ENCODE measurements at regions not wholly inside any gene's neighbourhood (a gene's known extent, or its start where the extent isn't known, plus 50 kb on each side); places are given as distances from the start of the nearest gene placed in this dataset.

GRCh38 chr6:121582262-121582661 is 146.8 kb downstream of the GJA1 start:
- H3K27me3 ChIP-seq, result no peaks in the 10 kb centered on the region
- H3K36me3 ChIP-seq, result no peaks in the 10 kb centered on the region
- DNase-seq (no peak), ATAC-seq (no peak)
- H3K9me3 ChIP-seq, result no peaks in the 10 kb centered on the region
- no peak overlapping the region for H3K4me3 ChIP-seq
- H3K4me1 ChIP-seq, result no peaks in the 10 kb centered on the region
- TF ChIP-seq CTCF (IDR thresholded peaks at IDR 0.05), result no peak
- intact Hi-C loops (cut with DNase I), result no loop called here
- no peak overlapping the region for H3K27ac ChIP-seq

- DNase-seq (no peak), ATAC-seq (peak; percentile 38)
- Histone ChIP-seq H3K4me3 (no peak overlapping the region), H3K27ac (peak overlapping the region in 1 of 2 donors; percentile 63), H3K9me3 (no peaks in the 10 kb centered on the region), H3K36me3 (no peaks in the 10 kb centered on the region), H3K27me3 (no peaks in the 10 kb centered on the region), H3K4me1 (no peaks in the 10 kb centered on the region)
- intact Hi-C loops (cut with DNase I), result no loop called here
- TF ChIP-seq CTCF (IDR thresholded peaks at IDR 0.05), result no peak
Measured at GRCh38 chr6:121584586-121585369, 149.3 kb downstream of the GJA1 start.

GRCh38 chr6:121590438-121590837 is 155.0 kb downstream of the GJA1 start:
- Histone ChIP-seq H3K36me3 (no peaks in the 10 kb centered on the region), H3K9me3 (no peaks in the 10 kb centered on the region), H3K27ac (no peak overlapping the region), H3K4me1 (no peaks in the 10 kb centered on the region), H3K27me3 (no peaks in the 10 kb centered on the region), H3K4me3 (no peak overlapping the region)
- no peak for ATAC-seq
- DNase-seq, result no peak
- TF ChIP-seq CTCF (IDR thresholded peaks at IDR 0.05), result no peak
- intact Hi-C loops (cut with DNase I), result no loop called here

- intact Hi-C loops (cut with DNase I), result no loop called here
- no peak for ATAC-seq
- no peak for TF ChIP-seq CTCF (IDR thresholded peaks at IDR 0.05)
Measured at GRCh38 chr6:121590916-121591315, 155.5 kb downstream of the GJA1 start.

GRCh38 chr6:121592261-121592935 is 157.0 kb downstream of the GJA1 start:
- H3K4me3 ChIP-seq, result no peak overlapping the region
- H3K36me3 ChIP-seq, result no peaks in the 10 kb centered on the region
- no peaks in the 10 kb centered on the region for H3K27me3 ChIP-seq
- DNase-seq, result no peak
- H3K27ac ChIP-seq, result no peak overlapping the region
- no peaks in the 10 kb centered on the region for H3K9me3 ChIP-seq
- no peaks in the 10 kb centered on the region for H3K4me1 ChIP-seq
- TF ChIP-seq CTCF (IDR thresholded peaks at IDR 0.05), result no peak
- intact Hi-C loops (cut with DNase I), result no loop called here
- no peak for ATAC-seq

More at GRCh38 chr6:121590916-121591315, 155.5 kb downstream of the GJA1 start:
- no peak for DNase-seq
- Histone ChIP-seq H3K36me3 (no peaks in the 10 kb centered on the region), H3K27me3 (no peaks in the 10 kb centered on the region), H3K9me3 (no peaks in the 10 kb centered on the region), H3K4me3 (no peak overlapping the region), H3K27ac (no peak overlapping the region), H3K4me1 (no peaks in the 10 kb centered on the region)

All from left lung (tissue), 4 donors.